ENCODE measurements at regions not wholly inside any gene's neighbourhood (a gene's known extent, or its start where the extent isn't known, plus 50 kb on each side); places are given as distances from the start of the nearest gene placed in this dataset.
A peak's percentile ranks its signal among the peaks of the same experiment; 100 is the strongest.
"Not testable (repeated sequence)": the region's sequence is repeated elsewhere in the genome, so short reads cannot be mapped to it uniquely, and the experiment has no call there.

GRCh38 chr20:53818457-53819177 is 225.0 kb upstream of the ZNF217 start:
- H3K4me3 Mint-ChIP-seq: no peak overlapping the region
- no peaks in the 10 kb centered on the region for H3K9me3 ChIP-seq (ENCODE audit: control insufficient read depth, low read depth, low read length)
- peaks cover 2 to 11% of the 10 kb centered on the region in 2 experiments; a peak in 3 of 5 replicates for H3K9me3 Mint-ChIP-seq
- no peaks in the 10 kb centered on the region for H3K27me3 ChIP-seq (ENCODE audit: insufficient read depth, low read length)
- H4K5ac ChIP-seq (ENCODE audit: insufficient read length, low read depth, low read length): no peak overlapping the region
- H3K4ac ChIP-seq (ENCODE audit: low read depth, low read length): no peak overlapping the region
- H3K36me3 Mint-ChIP-seq (ENCODE audit: insufficient read depth in 1 of 3, low read depth in 3 of 3): peaks cover 0 to 4% (median 0%) of the 10 kb centered on the region in 3 experiments; a peak in 1 of 7 replicates
- TF ChIP-seq, protein P1, sequence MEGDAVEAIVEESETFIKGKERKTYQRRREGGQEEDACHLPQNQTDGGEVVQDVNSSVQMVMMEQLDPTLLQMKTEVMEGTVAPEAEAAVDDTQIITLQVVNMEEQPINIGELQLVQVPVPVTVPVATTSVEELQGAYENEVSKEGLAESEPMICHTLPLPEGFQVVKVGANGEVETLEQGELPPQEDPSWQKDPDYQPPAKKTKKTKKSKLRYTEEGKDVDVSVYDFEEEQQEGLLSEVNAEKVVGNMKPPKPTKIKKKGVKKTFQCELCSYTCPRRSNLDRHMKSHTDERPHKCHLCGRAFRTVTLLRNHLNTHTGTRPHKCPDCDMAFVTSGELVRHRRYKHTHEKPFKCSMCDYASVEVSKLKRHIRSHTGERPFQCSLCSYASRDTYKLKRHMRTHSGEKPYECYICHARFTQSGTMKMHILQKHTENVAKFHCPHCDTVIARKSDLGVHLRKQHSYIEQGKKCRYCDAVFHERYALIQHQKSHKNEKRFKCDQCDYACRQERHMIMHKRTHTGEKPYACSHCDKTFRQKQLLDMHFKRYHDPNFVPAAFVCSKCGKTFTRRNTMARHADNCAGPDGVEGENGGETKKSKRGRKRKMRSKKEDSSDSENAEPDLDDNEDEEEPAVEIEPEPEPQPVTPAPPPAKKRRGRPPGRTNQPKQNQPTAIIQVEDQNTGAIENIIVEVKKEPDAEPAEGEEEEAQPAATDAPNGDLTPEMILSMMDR (conservative IDR thresholded peaks at IDR 0.05): no peak
- H4K91ac ChIP-seq (ENCODE audit: insufficient read length, low read depth, low read length): no peak overlapping the region
- no peaks in the 10 kb centered on the region for H3K79me2 ChIP-seq (ENCODE audit: insufficient read depth, low read length)
- no peak overlapping the region for H4K8ac ChIP-seq (replicated peaks; ENCODE audit: insufficient read length, low read depth, low read length)
- H3K79me1 ChIP-seq (ENCODE audit: insufficient read depth, low read depth, low read length, poor library complexity, severe bottlenecking): no peaks in the 10 kb centered on the region
- no peaks in the 10 kb centered on the region for H3K27me3 Mint-ChIP-seq (ENCODE audit: low read depth)
- H2BK20ac ChIP-seq (ENCODE audit: low read depth, low read length, poor library complexity, severe bottlenecking): no peak overlapping the region
- H4K20me1 ChIP-seq (ENCODE audit: control insufficient read depth, insufficient read depth, insufficient read length): no peaks in the 10 kb centered on the region
- H3K23me2 ChIP-seq (ENCODE audit: insufficient read length, low read depth, low read length, poor library complexity, severe bottlenecking): no peaks in the 10 kb centered on the region
- no peaks in the 10 kb centered on the region; the same call in 1 of the 2 replicates for H3K4me1 ChIP-seq (ENCODE audit: insufficient read depth, low read length)
- H3T11ph ChIP-seq (ENCODE audit: low read length): no peak overlapping the region
- H2AFZ ChIP-seq (ENCODE audit: low read length): no peak overlapping the region
- peaks cover 14 to 15% of the 10 kb centered on the region in 2 experiments for H3K4me1 Mint-ChIP-seq
- no peak overlapping the region for H2BK5ac ChIP-seq (ENCODE audit: insufficient read length, low read length)
- H3K4me2 ChIP-seq (ENCODE audit: insufficient read depth, insufficient read length, low read length): no peak overlapping the region
- no peak overlapping the region for H2AK5ac ChIP-seq (ENCODE audit: insufficient read length, low read length)
- H3K56ac ChIP-seq (ENCODE audit: insufficient read length, low read depth, low read length): no peak overlapping the region
- no peak overlapping the region for H3K9ac ChIP-seq (ENCODE audit: extremely low read depth, insufficient read length, low read length)
- H3K23ac ChIP-seq (ENCODE audit: insufficient read length, low read depth, low read length): no peak overlapping the region
- H2BK15ac ChIP-seq (ENCODE audit: low read depth, low read length): no peak overlapping the region
- H2BK12ac ChIP-seq (ENCODE audit: insufficient read length, low read depth, low read length): no peak overlapping the region
- H3K14ac ChIP-seq (ENCODE audit: insufficient read depth, low read length): no peak overlapping the region
- DNase-seq: no peak
- H3K27ac Mint-ChIP-seq: peak overlapping the region in 2 of 3 experiments; percentile 35 to 91; a peak in 3 of 7 replicates
- H3K27ac ChIP-seq (ENCODE audit: insufficient read length, low read depth, low read length): no peak overlapping the region
- no peak overlapping the region for H2BK120ac ChIP-seq (ENCODE audit: low read depth, low read length, poor library complexity, severe bottlenecking)
- H3K18ac ChIP-seq (ENCODE audit: insufficient read length, low read depth, low read length): no peak overlapping the region

GRCh38 chr20:53817513-53817912 is 223.9 kb upstream of the ZNF217 start:
- peak overlapping the region in 1 of 3 experiments; percentile 91; a peak in 2 of 7 replicates for H3K27ac Mint-ChIP-seq
- H3K4me2 ChIP-seq (ENCODE audit: insufficient read depth, insufficient read length, low read length); H3K14ac ChIP-seq (ENCODE audit: insufficient read depth, low read length); H2BK12ac ChIP-seq (ENCODE audit: insufficient read length, low read depth, low read length); H3K4me1 ChIP-seq (ENCODE audit: insufficient read depth, low read length); H4K91ac ChIP-seq (ENCODE audit: insufficient read length, low read depth, low read length); DNase-seq; H4K8ac ChIP-seq (replicated peaks; ENCODE audit: insufficient read length, low read depth, low read length); H3K4me3 Mint-ChIP-seq; H3K27me3 ChIP-seq (ENCODE audit: insufficient read depth, low read length); H3K9me3 ChIP-seq (ENCODE audit: control insufficient read depth, low read depth, low read length); H4K5ac ChIP-seq (ENCODE audit: insufficient read length, low read depth, low read length); H2BK5ac ChIP-seq (ENCODE audit: insufficient read length, low read length); H3K27me3 Mint-ChIP-seq (ENCODE audit: low read depth); H3T11ph ChIP-seq (ENCODE audit: low read length); H3K23me2 ChIP-seq (ENCODE audit: insufficient read length, low read depth, low read length, poor library complexity, severe bottlenecking); H3K4ac ChIP-seq (ENCODE audit: low read depth, low read length); H2BK120ac ChIP-seq (ENCODE audit: low read depth, low read length, poor library complexity, severe bottlenecking); H3K36me3 Mint-ChIP-seq (ENCODE audit: insufficient read depth in 1 of 3, low read depth in 3 of 3); H3K23ac ChIP-seq (ENCODE audit: insufficient read length, low read depth, low read length); H2BK20ac ChIP-seq (ENCODE audit: low read depth, low read length, poor library complexity, severe bottlenecking); H3K79me1 ChIP-seq (ENCODE audit: insufficient read depth, low read depth, low read length, poor library complexity, severe bottlenecking); H3K56ac ChIP-seq (ENCODE audit: insufficient read length, low read depth, low read length); H3K27ac ChIP-seq (ENCODE audit: insufficient read length, low read depth, low read length); H3K9me3 Mint-ChIP-seq; H2AFZ ChIP-seq (ENCODE audit: low read length); H3K79me2 ChIP-seq (ENCODE audit: insufficient read depth, low read length); H3K9ac ChIP-seq (ENCODE audit: extremely low read depth, insufficient read length, low read length); H4K20me1 ChIP-seq (ENCODE audit: control insufficient read depth, insufficient read depth, insufficient read length); H2AK5ac ChIP-seq (ENCODE audit: insufficient read length, low read length); H3K18ac ChIP-seq (ENCODE audit: insufficient read length, low read depth, low read length); H2BK15ac ChIP-seq (ENCODE audit: low read depth, low read length): not testable (repeated sequence)
- peaks cover 14 to 15% of the 10 kb centered on the region in 2 experiments for H3K4me1 Mint-ChIP-seq
- no CpG with 5 or more reads among the region's 7 CpGs for WGBS (ENCODE audit: extremely low coverage, insufficient read length, low lambda C conversion rate)
